SK-N-SH (cell line): ENCODE measurements at regions not wholly inside any gene's neighbourhood (a gene's known extent, or its start where the extent isn't known, plus 50 kb on each side); places are given as distances from the start of the nearest gene placed in this dataset.

Experiments
- CTCF ChIA-PET: fragments of 300-600, 350-600 bp; formaldehyde crosslinking; extraction: SDS; loops from one replicate; lab custom pipeline; 2021; lab: Yijun Ruan, JAX
- POLR2A ChIA-PET: fragments of 350-600 bp; sonication (Branson Sonifier 250); formaldehyde crosslinking; extraction: SDS; loops from one replicate; lab custom pipeline; 2020; ENCODE audit warnings: antibody characterized with exemption, inconsistent platforms; lab: Yijun Ruan, JAX
- DNase-seq: peaks from one replicate; pipeline ENCODE4 v3.0.0; 2012
- H2AFZ ChIP-seq: fragments of 200-600 bp; sonication (generic); 2 replicates; pipeline ENCODE4 v1.8.1; 2016; ENCODE audit warnings: antibody characterized with exemption, mild to moderate bottlenecking, low read depth
- H3F3A ChIP-seq: fragments of 200-600 bp; sonication (generic); replicated peaks from 2 replicates; pipeline ENCODE3; 2016; ENCODE audit warnings: antibody characterized with exemption, mild to moderate bottlenecking; ENCODE audit not compliant: insufficient read depth
- H3K27ac ChIP-seq, 2 experiments: fragments of 200-500 bp in 1 of 2; fragments of 200-600 bp in 1 of 2; sonication (Bioruptor generic) in 1 of 2; sonication (generic), shearing (Covaris generic) in 1 of 2; 2 replicates each; pipeline versions ENCODE4 v1.5.1 to v1.6.1; 2014 to 2016; ENCODE audit warnings: low read depth in 2 of 2, inconsistent platforms in 1 of 2, low read length in 1 of 2, mild to moderate bottlenecking in 1 of 2, mixed read lengths in 1 of 2
- H3K27me3 ChIP-seq: fragments of 200-600 bp; sonication (generic), shearing (Covaris generic); 2 replicates; pipeline ENCODE4 v1.6.1; 2016; ENCODE audit warnings: mixed run types; ENCODE audit not compliant: insufficient read depth
- H3K36me3 ChIP-seq, 2 experiments: fragments of 200-500 bp in 1 of 2; fragments of 200-600 bp in 1 of 2; sonication (Bioruptor generic) in 1 of 2; sonication (generic) in 1 of 2; replicated peaks in 1 of 2; 2 replicates each; pipeline versions ENCODE3 to v1.5.1; 2014 to 2016; ENCODE audit warnings: low read length in 1 of 2, mild to moderate bottlenecking in 1 of 2; ENCODE audit not compliant: insufficient read depth in 2 of 2, control insufficient read depth in 1 of 2
- H3K4me1 ChIP-seq, 2 experiments: fragments of 200-500 bp in 1 of 2; fragments of 200-600 bp in 1 of 2; sonication (Bioruptor generic) in 1 of 2; sonication (generic), shearing (Covaris generic) in 1 of 2; 2 replicates each; pipeline versions ENCODE4 v1.5.1 to v1.6.1; 2014 to 2016; ENCODE audit warnings: low read depth in 1 of 2, low read length in 1 of 2, mixed run types in 1 of 2; ENCODE audit not compliant: insufficient read depth in 2 of 2, control insufficient read depth in 1 of 2
- H3K4me2 ChIP-seq: fragments of 200-600 bp; sonication (generic), shearing (Covaris generic); 2 replicates; pipeline ENCODE4 v1.6.1; 2017; ENCODE audit warnings: mixed run types
- H3K4me3 ChIP-seq, 2 experiments: fragments of 200-500 bp in 1 of 2; fragments of 200-600 bp in 1 of 2; sonication (Bioruptor generic) in 1 of 2; sonication (generic), shearing (Covaris generic) in 1 of 2; 2 replicates each; pipeline versions ENCODE4 v1.5.1 to v1.8.1; 2014 to 2016; ENCODE audit warnings: low read depth in 2 of 2, inconsistent platforms in 1 of 2, low read length in 1 of 2, mild to moderate bottlenecking in 1 of 2, mixed read lengths in 1 of 2, moderate library complexity in 1 of 2
- H3K79me2 ChIP-seq: fragments of 200-600 bp; sonication (generic); 2 replicates; pipeline ENCODE4 v1.8.1; 2017; ENCODE audit warnings: mild to moderate bottlenecking; ENCODE audit not compliant: insufficient read depth
- H3K9ac ChIP-seq: fragments of 200-600 bp; sonication (generic); 2 replicates; pipeline ENCODE4 v1.6.1; 2017; ENCODE audit warnings: mixed run types
- H3K9me2 ChIP-seq: fragments of 200-600 bp; sonication (generic); 2 replicates; pipeline ENCODE4 v1.6.1; 2017; ENCODE audit warnings: mixed run types
- H3K9me3 ChIP-seq: fragments of 200-600 bp; sonication (generic); 2 replicates; pipeline ENCODE4 v1.6.1; 2017; ENCODE audit warnings: mixed run types, mild to moderate bottlenecking, moderate library complexity
- H4K20me1 ChIP-seq: fragments of 200-600 bp; sonication (generic); 2 replicates; pipeline ENCODE4 v1.6.1; 2017; ENCODE audit warnings: mild to moderate bottlenecking, mixed run types; ENCODE audit not compliant: insufficient read depth
- CTCF ChIP-seq: fragments of 200-600 bp; sonication (generic); IDR thresholded peaks from 2 replicates; pipeline ENCODE4 v1.6.1; 2017; ENCODE audit warnings: antibody characterized with exemption, mild to moderate bottlenecking, moderate library complexity
- FOSL2 ChIP-seq: IDR thresholded peaks from 2 replicates; pipeline ENCODE4 v1.4.0; 2012; ENCODE audit warnings: low read depth, mild to moderate bottlenecking, moderate library complexity, borderline replicate concordance
- JUND ChIP-seq: IDR thresholded peaks from 2 replicates; pipeline ENCODE4 v1.4.0; 2012
- MAX ChIP-seq: IDR thresholded peaks from 2 replicates; pipeline ENCODE4 v1.4.0; 2012; ENCODE audit warnings: low read depth
- MXI1 ChIP-seq: IDR thresholded peaks from 2 replicates; pipeline ENCODE4 v1.6.1; 2012; ENCODE audit warnings: mild to moderate bottlenecking, low read depth, low read length, improper control_type of control experiment
- NFIC ChIP-seq: IDR thresholded peaks from 2 replicates; pipeline ENCODE4 v1.4.0; 2012; ENCODE audit warnings: borderline replicate concordance
- NRF1 ChIP-seq: IDR thresholded peaks from 2 replicates; pipeline ENCODE4 v1.6.1; 2012; ENCODE audit warnings: low read depth, mild to moderate bottlenecking, low read length
- PBX3 ChIP-seq: IDR thresholded peaks from 2 replicates; pipeline ENCODE4; 2012
- RAD21 ChIP-seq: IDR thresholded peaks from 2 replicates; pipeline ENCODE4 v1.6.1; 2012; ENCODE audit warnings: mild to moderate bottlenecking, low read length
- REST ChIP-seq: IDR thresholded peaks from 2 replicates; pipeline ENCODE4 v1.6.1; 2012; ENCODE audit warnings: mild to moderate bottlenecking, low read depth, low read length, moderate library complexity
- SIN3A ChIP-seq: IDR thresholded peaks from 2 replicates; pipeline ENCODE4 v1.6.1; 2012; ENCODE audit warnings: low read depth, mild to moderate bottlenecking, low read length, moderate library complexity, borderline replicate concordance
- SMC3 ChIP-seq: IDR thresholded peaks from 2 replicates; pipeline ENCODE4 v1.6.1; 2012; ENCODE audit warnings: low read depth, low read length, improper control_type of control experiment
- WGBS: methylation state at CpG from one replicate; pipeline ENCODE4 v1.1.6; 2017; ENCODE audit warnings: low lambda C conversion rate; 5-methylcytosine and 5-hydroxymethylcytosine counted together

- Histone ChIP-seq H3K9me2 (no peaks in the 10 kb centered on the region), H3K4me2 (no peak overlapping the region), H3K4me3 (no peak overlapping the region), H3F3A (no peaks in the 10 kb centered on the region), H3K9me3 (no peaks in the 10 kb centered on the region), H4K20me1 (no peaks in the 10 kb centered on the region), H2AFZ (no peak overlapping the region), H3K27ac (no peak overlapping the region), H3K36me3 (no peaks in the 10 kb centered on the region), H3K79me2 (no peaks in the 10 kb centered on the region), H3K27me3 (no peaks in the 10 kb centered on the region), H3K9ac (no peak overlapping the region), H3K4me1 (no peaks in the 10 kb centered on the region; a peak in 2 of 4 replicates)
- ChIA-PET POLR2A (no interaction called here), CTCF (interaction anchor here (0.8 to 3.8 kb wide), 5 partner anchors 9 to 413 kb away, joined by 3 to 15 read pairs (median 3); no protein-coding TSS in a partner anchor)
- DNase-seq, result no peak
- TF ChIP-seq PBX3 (no peak), SMC3 (no peak), REST (no peak), NFIC (no peak), JUND (no peak), MXI1 (no peak), RAD21 (no peak), NRF1 (no peak)
- 20% methylated on average over 5 of the region's 5 CpGs for WGBS
Observed at GRCh38 chr21:38725196-38726157, 80.3 kb upstream of the ETS2 start.

- TF ChIP-seq MAX (no peak), SIN3A (no peak), CTCF (no peak), FOSL2 (no peak), REST (no peak)
- 48% methylated on average over 1 of the region's 1 CpG for WGBS
- H3K4me3 ChIP-seq, result no peak overlapping the region
- no peak for DNase-seq
- H4K20me1 ChIP-seq, result no peaks in the 10 kb centered on the region
- no peak overlapping the region for H3K4me2 ChIP-seq
- no peaks in the 10 kb centered on the region for H3K79me2 ChIP-seq
- no peaks in the 10 kb centered on the region for H3K27me3 ChIP-seq
- H3K9me3 ChIP-seq, result no peaks in the 10 kb centered on the region
- H3F3A ChIP-seq, result no peaks in the 10 kb centered on the region
- H3K9me2 ChIP-seq, result no peaks in the 10 kb centered on the region
- ChIA-PET CTCF (interaction anchor here (1.0 to 2.8 kb wide), 4 partner anchors 8 to 411 kb away, joined by 3 to 18 read pairs (median 6); no protein-coding TSS in a partner anchor), POLR2A (no interaction called here)
- H3K36me3 ChIP-seq, result no peaks in the 10 kb centered on the region
- H3K4me1 ChIP-seq, result no peaks in the 10 kb centered on the region; a peak in 2 of 4 replicates
- H3K27ac ChIP-seq, result no peak overlapping the region
- no peak overlapping the region for H3K9ac ChIP-seq
- H2AFZ ChIP-seq, result no peak overlapping the region
Observed at GRCh38 chr21:38726482-38726881, 79.2 kb upstream of the ETS2 start.
